ENCODE measurements at regions not wholly inside any gene's neighbourhood (a gene's known extent, or its start where the extent isn't known, plus 50 kb on each side); places are given as distances from the start of the nearest gene placed in this dataset.

GRCh38 chr10:61091531-61091930 is 147.5 kb upstream of the RHOBTB1 start:
- H3K27ac Mint-ChIP-seq: no peak overlapping the region
- DNase-seq: no peak
- CTCF ChIA-PET: no interaction called here
- H3K4me1 Mint-ChIP-seq: no peaks in the 10 kb centered on the region
- H3K9me3 Mint-ChIP-seq (ENCODE audit: low read depth): no peaks in the 10 kb centered on the region
- H3K27me3 Mint-ChIP-seq: no peaks in the 10 kb centered on the region
- H3K4me3 Mint-ChIP-seq: no peak overlapping the region
- H3K36me3 Mint-ChIP-seq: no peaks in the 10 kb centered on the region
- ATAC-seq: no peak

GRCh38 chr10:61089251-61089650 is 145.3 kb upstream of the RHOBTB1 start:
- Mint-ChIP-seq H3K27ac (no peak overlapping the region), H3K4me3 (no peak overlapping the region), H3K36me3 (no peaks in the 10 kb centered on the region), H3K9me3 (ENCODE audit: low read depth) (no peaks in the 10 kb centered on the region), H3K4me1 (no peaks in the 10 kb centered on the region), H3K27me3 (peaks cover 6% of the 10 kb centered on the region)
- no peak for DNase-seq
- CTCF ChIA-PET: no interaction called here
- no peak for ATAC-seq

- Mint-ChIP-seq H3K27ac (no peak overlapping the region), H3K4me1 (no peaks in the 10 kb centered on the region), H3K36me3 (no peaks in the 10 kb centered on the region), H3K27me3 (peaks cover 6% of the 10 kb centered on the region), H3K9me3 (ENCODE audit: low read depth) (no peaks in the 10 kb centered on the region), H3K4me3 (no peak overlapping the region)
- ATAC-seq (no peak), DNase-seq (no peak)
- CTCF ChIA-PET: no interaction called here
Measured at GRCh38 chr10:61084493-61084892, 140.5 kb upstream of the RHOBTB1 start.

DNA sequence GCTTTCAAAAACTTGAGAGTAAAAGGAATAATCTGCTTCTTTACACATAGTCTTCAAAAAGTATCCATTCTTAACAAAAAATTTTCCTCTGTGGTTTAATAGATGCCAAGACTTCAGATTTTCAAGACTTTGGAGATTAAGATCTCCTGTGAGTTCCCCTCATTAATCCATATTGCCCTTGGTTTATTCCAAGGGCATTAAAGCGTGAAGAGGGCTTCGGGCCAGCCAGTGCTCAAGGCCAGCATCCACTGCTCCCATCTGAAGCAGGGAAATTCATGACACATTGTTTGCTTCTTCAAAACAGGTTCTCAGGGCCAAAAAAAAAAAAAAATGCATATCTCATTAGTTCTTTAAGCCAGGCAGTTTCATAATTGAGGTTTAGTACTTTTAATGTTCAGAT is 137.3 kb upstream of the RHOBTB1 start:
- Mint-ChIP-seq H3K9me3 (ENCODE audit: low read depth) (no peaks in the 10 kb centered on the region), H3K36me3 (no peaks in the 10 kb centered on the region), H3K4me1 (no peaks in the 10 kb centered on the region), H3K27ac (no peak overlapping the region), H3K4me3 (no peak overlapping the region), H3K27me3 (peaks cover 5% of the 10 kb centered on the region)
- no peak for ATAC-seq
- DNase-seq: no peak
- CTCF ChIA-PET: interaction anchor here (0.7 kb wide), 1 partner anchor 16 kb away, joined by 3 read pairs; no protein-coding TSS in a partner anchor

DNA sequence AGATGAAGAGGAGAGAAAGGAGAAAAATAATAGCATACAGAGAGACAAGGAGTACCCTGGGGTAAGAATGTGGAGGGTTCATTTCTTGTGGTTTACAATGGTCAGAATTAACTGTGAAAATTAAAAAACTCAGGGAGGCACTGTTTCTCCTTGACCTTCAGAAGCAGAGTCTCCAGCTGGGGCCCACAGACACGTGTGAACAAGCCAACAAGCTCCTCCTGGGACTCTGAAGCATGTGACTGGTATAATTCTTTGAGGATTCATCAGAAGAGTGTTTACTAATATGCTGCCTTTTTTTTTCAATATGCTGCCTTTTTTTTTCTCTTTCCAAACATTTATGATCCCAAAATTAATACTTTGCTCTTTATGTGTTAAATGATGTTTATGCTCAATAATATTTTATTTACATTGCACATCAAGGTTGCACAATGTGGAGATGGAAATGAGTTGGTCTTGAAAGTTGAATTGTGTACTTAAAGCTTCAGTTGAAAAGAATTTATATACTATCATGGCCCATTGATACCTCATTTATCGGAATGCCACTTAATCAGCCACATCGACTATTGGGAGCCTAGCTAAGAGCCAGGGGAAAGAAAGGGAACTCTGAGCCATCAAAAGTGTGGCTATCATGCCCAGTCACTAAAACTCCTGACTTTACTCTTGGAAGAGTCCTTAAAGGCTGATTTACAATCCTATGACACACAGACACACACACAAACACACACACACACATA is 134.7 kb upstream of the RHOBTB1 start:
- Mint-ChIP-seq H3K4me3 (no peak overlapping the region), H3K27ac (no peak overlapping the region), H3K4me1 (no peaks in the 10 kb centered on the region), H3K36me3 (no peaks in the 10 kb centered on the region), H3K9me3 (ENCODE audit: low read depth) (no peaks in the 10 kb centered on the region), H3K27me3 (no peaks in the 10 kb centered on the region)
- no peak for DNase-seq
- no peak for ATAC-seq
- CTCF ChIA-PET: no interaction called here

- DNase-seq: no peak
- no peaks in the 10 kb centered on the region for H3K27me3 Mint-ChIP-seq
- H3K9me3 Mint-ChIP-seq (ENCODE audit: low read depth): no peaks in the 10 kb centered on the region
- CTCF ChIA-PET: no interaction called here
- ATAC-seq: no peak
- no peaks in the 10 kb centered on the region for H3K36me3 Mint-ChIP-seq
- H3K27ac Mint-ChIP-seq: no peak overlapping the region
- H3K4me3 Mint-ChIP-seq: no peak overlapping the region
- no peaks in the 10 kb centered on the region for H3K4me1 Mint-ChIP-seq
Measured at GRCh38 chr10:61076572-61077114, 132.7 kb upstream of the RHOBTB1 start.

GRCh38 chr10:61073391-61073790 is 129.4 kb upstream of the RHOBTB1 start:
- CTCF ChIA-PET: no interaction called here
- no peaks in the 10 kb centered on the region for H3K27me3 Mint-ChIP-seq
- ATAC-seq (no peak), DNase-seq (no peak)
- no peaks in the 10 kb centered on the region for H3K4me1 Mint-ChIP-seq
- H3K27ac Mint-ChIP-seq: no peak overlapping the region
- no peaks in the 10 kb centered on the region for H3K9me3 Mint-ChIP-seq (ENCODE audit: low read depth)
- no peak overlapping the region for H3K4me3 Mint-ChIP-seq
- H3K36me3 Mint-ChIP-seq: no peaks in the 10 kb centered on the region

GRCh38 chr10:61071580-61071979 is 127.6 kb upstream of the RHOBTB1 start:
- Mint-ChIP-seq H3K9me3 (ENCODE audit: low read depth) (no peaks in the 10 kb centered on the region), H3K27me3 (peaks cover 2% of the 10 kb centered on the region), H3K27ac (no peak overlapping the region), H3K4me1 (no peaks in the 10 kb centered on the region), H3K36me3 (no peaks in the 10 kb centered on the region), H3K4me3 (no peak overlapping the region)
- ATAC-seq (no peak), DNase-seq (no peak)
- CTCF ChIA-PET: no interaction called here

DNA sequence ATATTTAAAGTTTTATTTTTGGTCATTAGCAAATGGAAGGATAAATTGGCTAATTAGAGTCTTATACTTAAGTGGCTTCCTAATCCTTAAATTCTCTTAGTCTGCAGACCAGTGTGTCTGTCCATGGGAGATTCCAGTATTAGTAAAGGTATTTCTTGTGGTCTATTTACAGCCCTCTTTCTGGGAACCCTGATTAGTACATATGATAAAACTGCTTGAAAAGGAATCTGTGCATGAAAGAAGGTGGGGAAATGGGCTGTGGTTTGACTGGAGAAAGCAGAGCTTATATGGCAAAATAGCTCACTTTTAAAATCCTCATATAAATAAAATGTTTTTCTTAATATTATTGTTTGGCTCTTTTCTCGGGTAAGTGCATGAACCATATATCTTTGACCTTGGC is 124.5 kb upstream of the RHOBTB1 start:
- no peak overlapping the region for H3K27ac Mint-ChIP-seq
- no peak overlapping the region for H3K4me3 Mint-ChIP-seq
- H3K27me3 Mint-ChIP-seq: peaks cover 2% of the 10 kb centered on the region
- DNase-seq (no peak), ATAC-seq (no peak)
- no peaks in the 10 kb centered on the region for H3K4me1 Mint-ChIP-seq
- CTCF ChIA-PET: no interaction called here
- no peaks in the 10 kb centered on the region for H3K36me3 Mint-ChIP-seq
- H3K9me3 Mint-ChIP-seq (ENCODE audit: low read depth): no peaks in the 10 kb centered on the region

DNA sequence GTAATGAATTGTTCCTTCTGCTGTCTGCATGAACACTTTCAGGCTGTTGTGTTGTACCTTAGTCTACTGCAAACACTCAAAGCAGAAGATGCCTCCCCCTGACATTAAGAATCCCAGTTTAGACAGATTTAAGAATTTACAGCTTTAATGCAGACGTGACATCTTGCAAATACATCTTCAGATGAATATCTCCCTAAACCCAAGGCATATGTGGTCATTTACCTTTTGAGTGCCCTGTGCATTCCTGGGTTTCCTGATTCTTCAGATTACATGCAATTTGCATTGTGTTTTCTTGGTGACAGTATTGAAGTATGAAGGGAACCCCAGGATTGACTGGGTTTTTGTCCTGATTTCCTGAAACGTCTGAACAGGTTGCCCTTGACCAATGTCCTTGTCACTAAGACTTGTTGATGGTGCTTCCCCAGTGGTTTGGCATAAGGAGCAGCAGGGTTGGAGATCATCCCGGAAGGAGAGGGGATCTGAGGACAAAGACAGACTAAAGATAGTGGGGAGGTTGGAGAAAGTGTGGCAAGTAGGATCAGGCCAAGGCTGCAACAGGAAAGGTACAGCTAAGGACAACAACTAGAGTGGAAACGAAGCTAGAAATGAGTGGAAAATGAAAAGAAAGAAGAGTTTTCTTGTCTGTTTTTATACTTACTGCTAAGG is 123.8 kb upstream of the RHOBTB1 start:
- no peaks in the 10 kb centered on the region for H3K4me1 Mint-ChIP-seq
- no peaks in the 10 kb centered on the region for H3K9me3 Mint-ChIP-seq (ENCODE audit: low read depth)
- H3K27ac Mint-ChIP-seq: no peak overlapping the region
- ATAC-seq (no peak), DNase-seq (no peak)
- no peak overlapping the region for H3K4me3 Mint-ChIP-seq
- CTCF ChIA-PET: no interaction called here
- H3K36me3 Mint-ChIP-seq: no peaks in the 10 kb centered on the region
- H3K27me3 Mint-ChIP-seq: peaks cover 2% of the 10 kb centered on the region

- H3K9me3 Mint-ChIP-seq (ENCODE audit: low read depth): no peaks in the 10 kb centered on the region
- CTCF ChIA-PET: no interaction called here
- peaks cover 2% of the 10 kb centered on the region for H3K27me3 Mint-ChIP-seq
- H3K27ac Mint-ChIP-seq: no peak overlapping the region
- ATAC-seq: no peak
- no peaks in the 10 kb centered on the region for H3K36me3 Mint-ChIP-seq
- no peaks in the 10 kb centered on the region for H3K4me1 Mint-ChIP-seq
- DNase-seq: no peak
- H3K4me3 Mint-ChIP-seq: no peak overlapping the region
Measured at GRCh38 chr10:61066661-61067344, 122.8 kb upstream of the RHOBTB1 start.

DNA sequence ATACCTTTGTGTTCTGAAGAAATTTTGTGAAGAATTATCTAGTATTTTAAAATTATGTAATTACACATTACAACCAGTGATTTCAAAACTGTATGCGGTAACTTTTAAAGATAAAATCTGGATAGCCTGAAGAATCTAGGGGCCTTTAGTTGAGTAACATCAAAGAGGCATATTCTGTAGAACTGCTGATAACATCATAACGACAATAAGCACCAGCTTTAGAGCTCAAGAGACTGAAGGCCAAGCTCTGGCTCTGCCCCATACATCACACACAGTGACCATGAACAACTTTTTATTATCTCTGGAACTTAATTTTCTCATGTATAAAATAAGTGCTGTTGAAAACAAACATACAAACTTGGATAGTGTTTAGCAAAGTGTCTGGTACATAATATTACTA is 121.1 kb upstream of the RHOBTB1 start:
- Mint-ChIP-seq H3K27me3 (peaks cover 2% of the 10 kb centered on the region), H3K9me3 (ENCODE audit: low read depth) (no peaks in the 10 kb centered on the region), H3K4me1 (no peaks in the 10 kb centered on the region), H3K4me3 (no peak overlapping the region), H3K27ac (no peak overlapping the region), H3K36me3 (no peaks in the 10 kb centered on the region)
- ATAC-seq (no peak), DNase-seq (no peak)
- CTCF ChIA-PET: interaction anchor here (0.6 kb wide), 1 partner anchor 17 kb away, joined by 3 read pairs; no protein-coding TSS in a partner anchor

- Mint-ChIP-seq H3K4me3 (no peak overlapping the region), H3K9me3 (ENCODE audit: low read depth) (no peaks in the 10 kb centered on the region), H3K36me3 (no peaks in the 10 kb centered on the region), H3K27me3 (peaks cover 2% of the 10 kb centered on the region), H3K4me1 (no peaks in the 10 kb centered on the region), H3K27ac (no peak overlapping the region)
- CTCF ChIA-PET: no interaction called here
- ATAC-seq: no peak
- no peak for DNase-seq
Measured at GRCh38 chr10:61064356-61064755, 120.4 kb upstream of the RHOBTB1 start.

- H3K27me3 Mint-ChIP-seq: peaks cover 2% of the 10 kb centered on the region
- H3K27ac Mint-ChIP-seq: no peak overlapping the region
- no peaks in the 10 kb centered on the region for H3K9me3 Mint-ChIP-seq (ENCODE audit: low read depth)
- DNase-seq: no peak
- H3K4me3 Mint-ChIP-seq: no peak overlapping the region
- H3K4me1 Mint-ChIP-seq: no peaks in the 10 kb centered on the region
- no peak for ATAC-seq
- H3K36me3 Mint-ChIP-seq: no peaks in the 10 kb centered on the region
- CTCF ChIA-PET: no interaction called here
Measured at GRCh38 chr10:61063901-61064300, 119.9 kb upstream of the RHOBTB1 start.
